Neural cell (in vitro differentiated cells): ENCODE measurements at regions not wholly inside any gene's neighbourhood (a gene's known extent, or its start where the extent isn't known, plus 50 kb on each side); places are given as distances from the start of the nearest gene placed in this dataset.

ENCODE experiments used
- H2AFZ ChIP-seq: fragments of 200-600, 300-800 bp; sonication (generic), shearing (Covaris generic); 2 replicates; pipeline ENCODE4 v1.6.0; 2014; ENCODE audit warnings: low read depth, mild to moderate bottlenecking, antibody characterized with exemption, low read length, moderate library complexity
- H3F3A ChIP-seq: fragments of 200-600 bp; shearing (Covaris generic); 2 replicates; pipeline ENCODE4 v1.6.1; 2016; ENCODE audit warnings: mild to moderate bottlenecking, moderate library complexity, mixed read lengths, antibody characterized with exemption, low read length; ENCODE audit not compliant: insufficient read depth, poor library complexity, severe bottlenecking
- H3K27ac ChIP-seq: fragments of 200-600, 300-800 bp; sonication (generic), shearing (Covaris generic); 2 replicates; pipeline ENCODE4 v1.5.1; 2014; ENCODE audit warnings: mild to moderate bottlenecking, low read length, moderate library complexity
- H3K27me3 ChIP-seq: fragments of 300-800, 200-600 bp; sonication (generic), shearing (Covaris generic); 2 replicates; pipeline ENCODE4 v1.6.0; 2014; ENCODE audit warnings: mild to moderate bottlenecking, low read depth, low read length, moderate library complexity; ENCODE audit not compliant: insufficient read depth
- H3K36me3 ChIP-seq: fragments of 300-800, 200-600 bp; sonication (generic), shearing (Covaris generic); 2 replicates; pipeline ENCODE4 v1.5.1; 2014; ENCODE audit warnings: mild to moderate bottlenecking, antibody characterized with exemption, low read length, moderate library complexity; ENCODE audit not compliant: insufficient read depth
- H3K4me2 ChIP-seq: fragments of 300-800, 200-600 bp; sonication (generic), shearing (Covaris generic); 2 replicates; pipeline ENCODE4 v1.6.0; 2014; ENCODE audit warnings: mild to moderate bottlenecking, low read length
- H3K4me3 ChIP-seq: fragments of 300-800, 200-600 bp; sonication (generic), shearing (Covaris generic); 2 replicates; pipeline ENCODE4 v1.5.1; 2014; ENCODE audit warnings: mild to moderate bottlenecking, low read length, moderate library complexity
- H3K79me2 ChIP-seq: fragments of 200-600 bp; shearing (Covaris generic); replicated peaks from 2 replicates; pipeline ENCODE4 v1.6.0; 2014; ENCODE audit warnings: mild to moderate bottlenecking, low read length, moderate library complexity; ENCODE audit not compliant: insufficient read depth
- H3K9ac ChIP-seq: fragments of 300-800, 200-600 bp; sonication (generic), shearing (Covaris generic); 2 replicates; pipeline ENCODE4 v1.6.1; 2016; ENCODE audit warnings: mild to moderate bottlenecking, low read length, mixed read lengths
- H3K9me2 ChIP-seq: fragments of 200-600 bp; shearing (Covaris generic); 2 replicates; pipeline ENCODE4 v1.6.1; 2016; ENCODE audit warnings: mild to moderate bottlenecking, low read length, mixed read lengths; ENCODE audit not compliant: insufficient read depth
- H3K9me3 ChIP-seq: fragments of 200-600, 300-800 bp; sonication (generic), shearing (Covaris generic); 2 replicates; pipeline ENCODE4 v1.6.1; 2016; ENCODE audit warnings: mild to moderate bottlenecking, mixed run types, low read length, moderate library complexity, mixed read lengths
- H4K20me1 ChIP-seq: fragments of 200-600 bp; shearing (Covaris generic); 2 replicates; pipeline ENCODE4 v1.6.1; 2016; ENCODE audit warnings: mild to moderate bottlenecking, mixed run types; ENCODE audit not compliant: insufficient read depth
- CTCF ChIP-seq: fragments of 450-650 bp; IDR thresholded peaks from 2 replicates; pipeline ENCODE4 v1.5.1; 2014; ENCODE audit warnings: antibody characterized with exemption, mild to moderate bottlenecking, moderate library complexity; ENCODE audit not compliant: poor library complexity, severe bottlenecking
- EP300 ChIP-seq: fragments of 450-650 bp; conservative IDR thresholded peaks from 2 replicates; pipeline ENCODE4 v1.6.1; 2014; ENCODE audit warnings: antibody characterized with exemption, mild to moderate bottlenecking, moderate library complexity; ENCODE audit not compliant: poor library complexity, severe bottlenecking
- EZH2 ChIP-seq: fragments of 200-600, 300-800 bp; shearing (Covaris generic), sonication (generic); IDR thresholded peaks from 2 replicates; pipeline ENCODE4 v1.6.1; 2014; ENCODE audit warnings: antibody characterized with exemption, low read length, borderline replicate concordance, mild to moderate bottlenecking; ENCODE audit not compliant: insufficient read depth, poor library complexity, severe bottlenecking
- MXI1 ChIP-seq: fragments of 450-650 bp; conservative IDR thresholded peaks from 2 replicates; pipeline ENCODE4 v1.6.1; 2014; ENCODE audit warnings: antibody characterized with exemption, mild to moderate bottlenecking; ENCODE audit not compliant: poor library complexity, severe bottlenecking
- POLR2AphosphoS5 ChIP-seq: IDR thresholded peaks from 2 replicates; pipeline ENCODE4 v1.6.1; 2012
- RAD21 ChIP-seq: fragments of 450-650 bp; conservative IDR thresholded peaks from 2 replicates; pipeline ENCODE4 v1.6.1; 2014; ENCODE audit warnings: antibody characterized with exemption, mild to moderate bottlenecking, moderate library complexity
- REST ChIP-seq: IDR thresholded peaks from 2 replicates; pipeline ENCODE4 v1.6.1; 2012; ENCODE audit warnings: borderline replicate concordance
- SMC3 ChIP-seq: fragments of 450-650 bp; conservative IDR thresholded peaks from 2 replicates; pipeline ENCODE4 v1.6.1; 2014; ENCODE audit warnings: antibody characterized with exemption, mild to moderate bottlenecking, moderate library complexity; ENCODE audit not compliant: poor library complexity
- TAF1 ChIP-seq: IDR thresholded peaks from 2 replicates; pipeline ENCODE4 v1.6.1; 2012; ENCODE audit warnings: low read depth

- no peak overlapping the region for H3K27ac ChIP-seq
- H3K36me3 ChIP-seq, result no peaks in the 10 kb centered on the region
- TF ChIP-seq EP300 (no peak), TAF1 (no peak), MXI1 (no peak), REST (no peak), CTCF (no peak), EZH2 (no peak)
- H3K79me2 ChIP-seq, result no peaks in the 10 kb centered on the region
- no peaks in the 10 kb centered on the region for H3K27me3 ChIP-seq
- H3K4me2 ChIP-seq, result no peak overlapping the region
- no peak overlapping the region for H3K4me3 ChIP-seq
- no peak overlapping the region for H2AFZ ChIP-seq
- no peaks in the 10 kb centered on the region for H4K20me1 ChIP-seq
- no peaks in the 10 kb centered on the region for H3F3A ChIP-seq
- no peak overlapping the region for H3K9ac ChIP-seq
- H3K9me3 ChIP-seq, result no peaks in the 10 kb centered on the region
- no peaks in the 10 kb centered on the region for H3K9me2 ChIP-seq
Measured at GRCh38 chr15:94056314-94056713, 175.0 kb upstream of the MCTP2 start.

GRCh38 chr15:94053626-94054025 is 177.7 kb upstream of the MCTP2 start:
- Histone ChIP-seq H3K9me2 (no peaks in the 10 kb centered on the region), H3F3A (no peaks in the 10 kb centered on the region), H3K36me3 (no peaks in the 10 kb centered on the region), H4K20me1 (no peaks in the 10 kb centered on the region), H3K9me3 (no peaks in the 10 kb centered on the region), H3K9ac (no peak overlapping the region), H3K79me2 (no peaks in the 10 kb centered on the region), H2AFZ (no peak overlapping the region), H3K27ac (no peak overlapping the region), H3K4me3 (no peak overlapping the region), H3K4me2 (no peak overlapping the region), H3K27me3 (no peaks in the 10 kb centered on the region)
- TF ChIP-seq MXI1 (no peak), REST (no peak), EP300 (no peak), POLR2AphosphoS5 (no peak), TAF1 (no peak), EZH2 (no peak), SMC3 (no peak), RAD21 (no peak), CTCF (no peak)
